Cardiac fibroblast (primary cell): ENCODE measurements at regions not wholly inside any gene's neighbourhood (a gene's known extent, or its start where the extent isn't known, plus 50 kb on each side); places are given as distances from the start of the nearest gene placed in this dataset.
A peak's percentile ranks its signal among the peaks of the same experiment; 100 is the strongest.

Source experiments
- DNase-seq, 2 donors: peaks; one replicate each; pipeline versions ENCODE4 v3.0.0 to v3.0.0-alpha.2; 2010; ENCODE audit warnings: low read depth in 2 of 2
- H3K4me3 ChIP-seq, 2 donors: replicated peaks in 1 of 2; 1 replicate in 1 of 2; 2 replicates in 1 of 2; pipeline ENCODE4 v1.5.1; 2011; ENCODE audit warnings: low read depth in 2 of 2, low read length in 2 of 2, mild to moderate bottlenecking in 2 of 2, moderate library complexity in 1 of 2
- TF ChIP-seq, protein P1 (sequence below): IDR thresholded peaks from one replicate; pipeline ENCODE4 v1.5.1; 2011; ENCODE audit warnings: low read depth, mild to moderate bottlenecking, low read length, inconsistent platforms

DNA sequence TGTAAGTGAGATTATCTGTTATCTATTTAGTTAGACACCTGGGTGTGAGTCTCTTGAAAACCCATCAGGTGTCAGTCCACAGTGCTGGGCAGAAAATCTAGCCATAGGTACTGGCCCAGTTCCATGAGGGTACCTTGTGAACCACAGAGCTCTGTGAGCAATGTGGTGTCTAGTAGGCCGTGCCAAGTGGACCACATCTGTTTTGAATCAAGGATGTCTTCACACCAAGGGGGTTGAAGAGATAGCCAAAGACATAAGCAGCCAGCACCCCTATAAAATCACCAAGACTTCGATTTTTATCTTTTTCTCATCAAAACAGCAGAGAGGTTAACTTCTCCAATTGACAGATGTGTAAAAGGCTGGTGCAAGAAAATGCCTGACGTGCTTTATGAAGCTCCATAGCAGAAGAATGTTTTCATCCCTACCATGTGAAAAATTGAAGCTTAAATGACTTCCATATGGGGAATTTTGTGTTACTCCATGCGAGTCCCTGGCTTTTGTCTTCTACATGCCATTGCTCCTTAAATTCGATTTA, 368.7 kb downstream of the HAO1 start:
- TF ChIP-seq, protein P1, sequence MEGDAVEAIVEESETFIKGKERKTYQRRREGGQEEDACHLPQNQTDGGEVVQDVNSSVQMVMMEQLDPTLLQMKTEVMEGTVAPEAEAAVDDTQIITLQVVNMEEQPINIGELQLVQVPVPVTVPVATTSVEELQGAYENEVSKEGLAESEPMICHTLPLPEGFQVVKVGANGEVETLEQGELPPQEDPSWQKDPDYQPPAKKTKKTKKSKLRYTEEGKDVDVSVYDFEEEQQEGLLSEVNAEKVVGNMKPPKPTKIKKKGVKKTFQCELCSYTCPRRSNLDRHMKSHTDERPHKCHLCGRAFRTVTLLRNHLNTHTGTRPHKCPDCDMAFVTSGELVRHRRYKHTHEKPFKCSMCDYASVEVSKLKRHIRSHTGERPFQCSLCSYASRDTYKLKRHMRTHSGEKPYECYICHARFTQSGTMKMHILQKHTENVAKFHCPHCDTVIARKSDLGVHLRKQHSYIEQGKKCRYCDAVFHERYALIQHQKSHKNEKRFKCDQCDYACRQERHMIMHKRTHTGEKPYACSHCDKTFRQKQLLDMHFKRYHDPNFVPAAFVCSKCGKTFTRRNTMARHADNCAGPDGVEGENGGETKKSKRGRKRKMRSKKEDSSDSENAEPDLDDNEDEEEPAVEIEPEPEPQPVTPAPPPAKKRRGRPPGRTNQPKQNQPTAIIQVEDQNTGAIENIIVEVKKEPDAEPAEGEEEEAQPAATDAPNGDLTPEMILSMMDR = no peak
- no peak for DNase-seq
- H3K4me3 ChIP-seq = no peak overlapping the region

- DNase-seq = peak in 1 of 2 donors; percentile 76
- TF ChIP-seq, protein P1 = no peak
- H3K4me3 ChIP-seq = no peak overlapping the region
Observed at GRCh38 chr20:7579888-7580287, 360.4 kb downstream of the HAO1 start.

DNA sequence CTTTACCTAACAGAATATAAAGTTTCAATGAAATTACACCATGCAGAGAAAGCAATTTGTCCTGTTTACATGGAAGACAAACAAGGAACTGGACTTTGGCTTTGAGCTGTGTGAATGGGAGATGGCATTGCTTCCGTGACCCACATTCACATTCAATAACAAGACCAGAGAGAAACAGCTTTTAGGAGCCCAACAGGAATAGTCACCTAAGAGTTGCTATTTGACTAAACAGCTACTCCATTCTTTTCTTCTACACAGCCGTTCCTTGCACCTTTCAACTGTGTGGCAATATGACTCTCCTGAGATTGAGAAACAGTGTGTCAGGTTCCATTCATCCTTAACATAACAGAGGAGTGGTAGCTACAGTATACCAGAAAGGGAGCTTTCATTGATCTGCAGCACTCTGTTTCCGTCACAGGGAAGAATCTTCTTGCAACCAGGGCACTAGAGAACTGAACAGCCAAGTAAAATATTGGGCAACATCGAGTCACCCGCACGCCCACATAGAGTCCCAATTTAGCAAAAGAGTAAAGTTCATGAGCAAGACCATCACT, 355.1 kb downstream of the HAO1 start:
- TF ChIP-seq, protein P1 = no peak
- DNase-seq = peak; percentile 11 to 20
- H3K4me3 ChIP-seq = no peak overlapping the region

DNA sequence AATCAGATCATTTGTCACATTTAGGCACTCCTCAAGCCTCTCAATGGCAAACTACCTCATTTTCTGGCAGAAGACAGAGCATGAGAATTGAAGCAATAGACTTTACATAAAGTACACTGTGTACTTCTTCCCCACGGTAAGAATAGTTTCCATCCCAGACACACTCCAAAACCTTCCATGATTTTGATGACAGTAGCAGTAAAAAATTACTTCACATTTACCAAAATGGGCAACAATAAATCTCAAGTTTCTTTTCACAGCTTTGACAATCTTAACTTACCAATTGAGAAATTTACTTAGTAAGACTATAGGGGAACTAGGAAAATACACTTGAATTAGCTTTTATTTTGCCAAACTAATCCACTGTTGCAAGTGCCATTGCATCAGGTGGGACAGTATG, 353.8 kb downstream of the HAO1 start:
- TF ChIP-seq, protein P1 = no peak

DNA sequence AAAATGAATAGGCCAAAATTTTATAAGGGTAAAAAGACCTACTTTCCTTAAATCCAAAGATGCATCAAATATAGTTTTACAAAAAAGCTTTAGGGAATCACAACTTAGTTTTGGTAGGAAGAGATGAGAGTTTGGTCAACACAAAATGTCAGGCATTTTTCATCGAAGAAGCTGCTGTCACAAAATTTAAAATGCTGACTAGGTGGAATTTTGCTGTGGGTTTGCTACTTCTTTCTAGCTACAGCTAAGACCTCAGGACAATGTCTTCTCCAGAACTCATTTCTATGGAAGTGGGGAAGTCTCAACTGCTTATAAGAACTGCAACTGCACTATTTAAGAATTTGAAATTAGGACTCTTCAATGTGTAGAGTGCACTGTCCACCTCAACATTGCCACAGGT, 351.1 kb downstream of the HAO1 start:
- TF ChIP-seq, protein P1 = no peak
- no peak for DNase-seq

More for the DNA sequence above, 353.8 kb downstream of the HAO1 start:
- no peak for DNase-seq
- H3K4me3 ChIP-seq = no peak overlapping the region

DNA sequence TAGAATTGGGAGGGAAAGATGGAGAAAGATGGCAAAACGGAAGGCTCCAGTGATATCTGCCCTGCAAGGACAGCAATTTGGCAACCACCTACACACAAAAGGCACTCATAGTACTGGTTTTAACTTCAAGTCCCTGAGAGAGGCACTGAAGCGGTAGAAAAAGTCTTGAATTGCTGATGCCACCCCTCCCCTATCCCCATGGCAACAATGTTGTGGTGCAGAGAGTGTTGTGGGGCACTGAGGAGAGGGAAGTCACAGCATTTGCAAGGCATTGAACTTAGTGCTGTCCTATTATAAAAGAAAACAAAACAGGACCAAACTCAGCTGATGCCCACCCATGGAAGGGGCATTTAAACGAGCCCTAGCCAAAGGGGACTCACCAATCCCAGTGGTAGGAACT, 343.7 kb downstream of the HAO1 start:
- DNase-seq = no peak
- TF ChIP-seq, protein P1 = no peak
- no peak overlapping the region for H3K4me3 ChIP-seq

More for the DNA sequence above, 351.1 kb downstream of the HAO1 start:
- H3K4me3 ChIP-seq = no peak overlapping the region

DNA sequence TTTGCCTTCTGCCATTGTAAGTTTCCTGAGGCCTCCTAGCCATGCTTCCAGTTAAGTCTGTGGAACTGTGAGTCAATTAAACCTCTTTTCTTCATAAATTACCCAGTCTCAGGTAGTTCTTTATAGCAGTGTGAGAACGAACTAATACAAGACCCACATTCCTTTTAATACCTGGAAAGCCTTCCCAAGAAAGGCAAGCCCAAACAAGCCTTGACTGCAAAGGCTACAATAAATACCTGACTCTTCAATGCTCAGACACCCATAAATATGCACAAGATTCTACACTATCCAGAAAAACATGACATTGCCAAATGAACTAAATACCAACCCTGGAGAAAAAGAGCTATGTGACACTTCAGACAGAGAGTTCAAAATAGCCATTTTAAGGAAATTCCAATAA, 338.8 kb downstream of the HAO1 start:
- TF ChIP-seq, protein P1 = no peak
- no peak for DNase-seq

More for the DNA sequence above, 338.8 kb downstream of the HAO1 start:
- no peak overlapping the region for H3K4me3 ChIP-seq
